ENCODE measurements at regions not wholly inside any gene's neighbourhood (a gene's known extent, or its start where the extent isn't known, plus 50 kb on each side); places are given as distances from the start of the nearest gene placed in this dataset.

DNA sequence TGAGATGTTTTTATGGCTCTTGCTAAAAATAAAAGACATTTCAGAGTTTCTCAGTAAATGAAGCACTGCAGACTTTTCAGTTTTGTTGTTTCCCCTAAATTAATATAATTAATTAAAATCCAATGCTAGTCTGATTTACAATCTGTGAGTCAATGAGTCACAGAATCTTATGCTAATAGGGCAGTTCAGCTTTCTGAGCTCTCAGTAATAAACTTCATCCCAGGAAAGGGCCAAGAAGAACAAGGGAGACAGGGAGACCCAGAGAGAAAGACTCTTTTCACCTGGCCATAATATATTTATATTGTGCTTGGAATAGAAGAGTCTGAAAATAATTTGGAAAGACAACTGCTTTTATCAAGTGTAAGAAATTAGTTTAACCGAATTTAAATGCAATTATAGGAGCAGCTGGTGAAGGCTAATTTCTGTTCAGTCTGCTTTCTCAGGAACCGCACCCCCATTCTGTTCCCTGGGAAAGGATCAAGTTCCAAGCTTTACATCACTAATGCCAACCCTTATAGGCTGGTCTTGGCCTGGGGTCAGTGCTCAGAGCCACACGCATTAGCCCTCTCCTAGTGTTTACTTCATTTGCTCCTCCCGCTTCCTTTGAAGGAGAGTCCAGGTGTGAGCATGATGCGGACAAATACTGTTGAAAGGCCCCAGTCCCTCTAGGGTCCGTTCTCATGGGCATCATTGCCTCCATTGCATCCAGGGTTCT, 145.6 kb downstream of the ZBTB18 start:
- DNase-seq: no peak

DNA sequence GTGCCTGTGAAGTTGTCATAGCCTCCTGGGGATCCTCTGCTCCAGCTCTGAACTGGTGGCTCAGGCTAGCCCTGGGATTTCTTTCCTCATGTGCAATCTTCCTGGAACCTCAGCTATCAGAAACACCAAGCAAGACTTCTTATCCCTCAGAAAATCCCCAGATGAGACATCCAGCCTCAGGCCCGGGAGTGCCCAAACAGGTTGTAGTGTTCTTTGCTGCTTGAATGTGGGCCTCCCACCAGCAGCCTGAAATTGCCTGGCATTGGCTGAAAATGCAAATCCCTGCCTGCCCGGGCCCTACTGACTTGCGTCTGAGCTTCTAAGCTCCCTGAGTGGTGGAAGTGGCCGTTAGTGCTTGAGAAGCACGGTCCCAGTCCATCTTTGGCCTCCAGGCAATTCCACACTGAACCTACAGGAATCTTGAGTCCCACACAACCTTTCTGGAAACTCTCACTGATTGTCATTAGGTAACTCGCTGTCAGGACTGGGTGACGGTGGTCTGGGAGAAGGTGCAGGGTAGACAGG, 146.8 kb downstream of the ZBTB18 start:
- DNase-seq: no peak

DNA sequence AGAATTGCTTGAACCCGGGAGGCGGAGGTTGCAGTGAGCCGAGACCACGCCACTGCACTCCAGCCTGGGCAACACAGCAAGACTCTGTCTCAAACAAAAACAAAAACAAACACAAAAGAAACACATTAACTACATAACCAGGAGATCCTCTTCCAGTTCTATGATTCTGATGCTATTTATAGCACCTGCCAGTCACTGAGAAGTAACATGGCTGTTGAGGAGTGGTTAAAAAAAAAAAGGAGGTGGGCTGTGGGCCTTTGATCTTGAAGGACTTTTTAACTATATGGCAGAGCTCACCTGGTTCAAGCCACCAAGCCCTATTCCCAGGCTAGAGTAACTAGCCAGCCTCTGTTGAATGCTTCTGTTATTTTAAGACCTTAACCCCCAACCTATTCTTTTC, 148.8 kb downstream of the ZBTB18 start:
- no peak for DNase-seq

DNA sequence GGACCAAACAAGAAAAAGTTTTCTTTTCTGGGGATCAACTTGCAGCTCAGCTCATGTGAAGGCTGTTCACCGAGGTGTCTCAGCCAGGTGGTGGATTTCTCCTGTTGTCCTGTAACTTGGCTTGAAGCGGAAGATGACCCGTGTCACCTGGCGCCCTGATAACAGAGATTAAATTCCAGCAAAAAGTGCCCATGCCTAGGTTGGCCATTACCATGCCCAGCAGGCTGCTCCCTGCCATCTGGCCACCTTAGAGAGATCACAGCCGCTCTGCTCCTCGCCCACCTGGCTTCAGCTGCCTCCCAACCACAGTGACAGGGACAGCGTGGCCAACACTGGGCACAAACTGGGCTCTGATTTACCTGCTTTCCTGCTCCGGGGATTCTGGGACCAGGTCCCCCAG, 149.5 kb downstream of the ZBTB18 start:
- no peak for DNase-seq

DNA sequence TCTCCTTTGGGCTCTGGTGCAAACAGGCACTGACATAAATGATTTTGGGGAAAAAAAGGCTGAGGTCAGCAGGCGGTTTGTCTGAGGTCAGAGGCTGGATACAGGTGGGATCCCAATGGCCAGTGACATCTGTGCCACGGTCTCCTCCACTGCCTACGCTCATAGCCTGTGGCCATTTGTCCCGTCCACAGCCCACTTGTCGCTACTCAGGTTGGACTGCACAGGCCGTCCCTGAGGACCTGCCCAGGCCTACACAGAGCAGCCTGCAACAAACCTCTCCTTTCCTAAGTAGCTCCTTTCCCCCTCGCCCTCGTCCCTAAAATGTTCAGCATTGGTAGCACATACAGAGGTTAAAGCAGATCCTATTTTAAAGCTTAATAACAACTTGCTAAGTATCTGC, 150.7 kb downstream of the ZBTB18 start:
- no peak for DNase-seq

DNA sequence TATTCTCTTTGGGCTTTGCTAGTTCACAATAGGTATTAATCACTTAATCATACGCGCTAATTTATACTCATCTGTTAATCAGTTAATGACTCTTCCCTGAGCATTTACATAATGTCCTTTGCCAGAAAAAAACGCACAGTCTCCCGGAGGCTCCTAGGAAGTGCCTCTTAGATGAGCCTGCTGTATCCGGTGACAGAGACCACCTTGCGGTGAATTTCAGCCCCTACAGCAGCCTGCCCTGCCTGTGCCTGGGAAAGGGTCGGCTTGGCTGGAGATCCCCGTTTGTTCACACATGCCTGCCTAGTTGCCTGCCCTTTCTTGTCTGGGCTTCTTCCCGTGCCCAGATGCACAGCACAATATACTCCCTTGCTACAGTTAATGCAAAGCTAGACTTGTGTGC, 152.9 kb downstream of the ZBTB18 start:
- no peak for DNase-seq

DNA sequence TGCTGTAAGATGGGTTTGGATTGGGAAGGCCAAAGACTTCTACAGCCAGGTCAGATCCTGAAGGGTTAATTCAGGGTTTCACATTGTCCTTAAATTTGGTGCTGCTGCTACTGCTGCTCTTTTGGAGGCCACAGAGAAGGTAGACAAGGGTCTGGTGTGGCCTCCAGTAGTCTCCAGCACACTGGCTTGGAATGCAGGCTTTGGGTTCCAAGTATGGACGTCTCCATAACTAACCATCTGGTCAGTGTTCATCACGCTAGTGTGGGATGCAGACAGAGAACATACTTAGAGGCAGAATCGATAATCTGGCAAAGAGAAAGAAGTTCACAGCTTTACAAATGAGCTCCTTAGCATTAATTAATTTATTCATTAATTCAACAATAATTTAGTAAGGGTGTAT, 154.1 kb downstream of the ZBTB18 start:
- no peak for DNase-seq

DNA sequence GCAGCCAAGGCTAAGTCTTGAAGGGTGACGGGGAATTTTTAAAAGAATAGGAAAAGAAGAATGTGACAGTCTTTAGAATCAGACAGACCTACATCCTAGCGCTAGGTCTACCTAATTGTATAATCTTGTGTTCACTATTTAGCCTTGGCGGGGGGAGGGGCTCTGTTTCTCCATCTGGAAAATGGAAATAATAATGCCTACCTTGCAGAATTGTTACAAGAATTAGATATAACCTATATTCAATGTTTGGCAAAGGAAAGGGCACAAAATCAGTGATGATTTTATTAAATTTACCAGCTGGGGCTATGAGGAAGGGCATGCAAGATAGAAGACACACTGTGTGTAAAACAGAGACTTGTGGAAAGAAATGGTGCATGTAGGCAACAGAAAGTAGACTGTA, 154.8 kb downstream of the ZBTB18 start:
- no peak for DNase-seq

DNA sequence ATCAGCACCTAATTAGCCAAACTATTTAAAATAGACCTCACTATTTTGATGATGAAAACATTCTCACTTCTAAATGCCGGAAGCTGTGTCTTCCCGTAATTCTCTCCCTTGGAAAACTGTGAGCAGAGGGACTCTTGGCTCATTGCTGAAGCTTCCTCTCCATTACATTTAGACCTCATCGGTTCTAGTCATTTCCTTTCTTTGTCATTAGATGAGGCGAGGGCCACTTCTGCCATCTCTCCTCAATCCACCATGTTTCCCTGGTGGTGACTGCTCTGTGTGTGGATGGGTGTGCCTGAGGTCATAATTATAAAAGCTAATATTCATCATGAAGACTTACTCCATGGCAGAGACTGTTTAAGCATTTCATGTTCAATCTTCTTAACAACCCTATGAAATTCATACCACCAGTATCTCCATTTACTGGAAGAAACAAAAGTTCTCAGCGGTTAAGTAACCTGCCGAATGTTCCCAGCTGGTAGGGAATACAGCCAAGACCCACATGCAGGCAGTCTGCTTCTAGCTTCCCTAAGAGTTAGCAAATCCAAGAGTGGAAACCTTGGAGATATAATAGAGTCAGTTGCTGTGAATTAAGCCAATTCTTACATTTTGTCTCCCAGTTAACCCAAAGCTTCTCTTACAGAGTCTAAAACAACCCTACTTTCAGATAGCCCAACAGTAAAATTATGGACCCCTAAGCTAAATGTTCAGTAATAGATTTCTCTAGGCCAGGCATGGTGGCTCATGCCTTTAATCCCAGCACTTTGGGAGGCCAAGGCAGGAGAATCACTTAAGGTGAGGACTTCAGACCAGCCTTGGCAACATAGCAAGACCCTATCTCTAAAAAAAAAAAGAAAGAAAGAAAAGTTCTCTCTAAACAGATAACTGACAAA, 156.2 kb downstream of the ZBTB18 start:
- DNase-seq: no peak

DNA sequence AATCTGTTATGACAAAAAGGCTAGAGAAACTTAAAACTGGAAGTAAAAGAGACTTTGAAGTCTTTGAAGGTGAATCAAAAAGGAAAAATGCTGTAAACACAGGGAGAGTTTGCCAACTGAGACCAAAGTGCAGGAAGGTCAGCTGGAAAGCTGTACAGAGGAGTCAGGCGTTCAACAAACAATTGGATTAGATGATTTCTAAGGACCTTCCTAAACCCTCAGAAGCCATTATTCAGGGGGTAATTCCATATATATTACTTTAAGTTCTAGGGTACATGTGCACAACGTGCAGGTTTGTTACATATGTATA, 156.8 kb downstream of the ZBTB18 start:
- no peak for DNase-seq

DNA sequence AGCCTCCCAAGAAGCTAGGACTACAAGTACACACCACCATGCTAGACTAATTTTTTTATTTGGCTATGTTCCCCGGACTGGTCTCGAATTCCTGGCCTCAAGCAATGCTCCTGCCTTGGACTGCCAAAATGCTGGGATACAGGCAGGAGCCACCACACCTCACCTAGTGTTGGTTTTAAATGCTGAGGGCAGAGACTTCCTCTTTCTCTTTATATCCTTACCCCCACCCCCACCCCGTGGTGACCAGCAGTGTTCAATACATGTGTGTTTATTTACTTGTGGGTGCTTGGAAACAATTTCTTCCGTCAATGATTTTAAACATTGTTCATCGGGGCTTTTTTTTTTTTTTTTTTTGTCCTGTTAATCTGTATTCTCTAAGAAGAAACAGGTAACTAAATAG, 158.9 kb downstream of the ZBTB18 start:
- DNase-seq: no peak

DNA sequence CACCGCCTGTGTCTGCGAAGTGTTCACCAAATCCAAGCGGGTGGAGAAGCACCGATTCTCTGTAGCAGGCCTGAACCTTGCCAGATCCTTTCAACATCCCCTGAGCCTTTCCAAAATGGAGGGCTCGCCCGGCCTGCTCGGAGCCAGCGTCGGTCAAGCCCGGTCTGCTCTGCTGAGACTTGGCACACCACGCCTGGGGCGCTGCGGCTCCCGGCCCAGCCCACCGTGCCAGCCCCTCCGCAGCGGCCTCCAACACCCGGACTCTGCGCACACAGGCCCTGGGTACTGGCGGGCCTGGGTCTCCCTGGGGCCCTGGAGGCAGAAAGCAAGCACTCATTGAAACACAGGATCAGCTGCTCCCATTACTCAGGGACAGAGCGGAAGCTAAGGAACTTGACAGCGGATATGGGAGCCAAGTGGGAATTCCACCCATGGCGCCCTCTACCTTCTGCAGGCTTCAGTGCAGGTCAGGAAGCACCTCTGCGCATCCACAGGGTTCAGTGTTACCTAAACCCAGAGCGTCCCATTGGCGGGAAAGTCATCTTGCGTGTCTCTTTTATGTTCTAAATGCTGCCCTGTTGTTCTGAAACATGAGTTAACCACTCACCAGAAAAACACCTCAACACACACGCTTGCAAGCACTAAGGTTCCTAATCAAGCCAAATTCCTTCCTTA, 159.9 kb downstream of the ZBTB18 start:
- DNase-seq: no peak

DNA sequence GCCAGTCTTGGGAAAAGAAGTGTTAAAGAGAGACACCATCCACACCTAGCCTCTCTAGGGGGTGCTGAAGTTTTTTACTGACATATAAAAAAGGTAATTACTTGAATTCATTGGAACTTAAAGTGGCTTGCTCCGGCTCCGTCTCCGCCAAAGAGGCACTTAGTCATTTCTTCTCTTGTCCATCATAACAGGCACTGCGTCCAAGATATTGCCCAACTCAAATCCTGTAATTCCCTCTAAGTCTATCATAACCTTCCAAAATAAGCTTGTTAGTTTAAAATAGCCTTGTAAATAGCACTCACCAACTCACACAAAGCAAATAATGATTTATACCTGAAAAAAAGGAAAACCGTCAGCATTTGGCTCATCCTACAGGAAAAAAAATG, 160.5 kb downstream of the ZBTB18 start:
- DNase-seq: no peak

DNA sequence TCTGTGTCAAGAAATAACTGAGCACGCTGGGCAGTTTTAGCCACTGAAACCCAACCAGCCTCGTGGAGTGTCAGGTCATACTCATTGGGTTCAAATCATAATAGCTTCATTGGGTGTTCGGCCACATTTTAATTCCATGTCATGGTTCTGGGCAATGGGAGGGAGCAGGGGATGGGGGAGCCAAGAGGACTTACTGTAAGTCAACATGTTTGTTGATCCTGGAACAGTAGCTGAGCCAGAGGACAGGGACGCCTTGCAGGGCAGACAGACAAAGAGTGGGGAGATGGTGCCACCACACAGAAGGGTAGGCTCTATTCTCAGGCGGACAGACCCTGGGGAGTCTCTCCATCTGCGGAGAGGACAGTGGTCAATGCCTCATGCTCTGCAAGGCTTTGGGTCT, 161.1 kb downstream of the ZBTB18 start:
- DNase-seq: no peak

DNA sequence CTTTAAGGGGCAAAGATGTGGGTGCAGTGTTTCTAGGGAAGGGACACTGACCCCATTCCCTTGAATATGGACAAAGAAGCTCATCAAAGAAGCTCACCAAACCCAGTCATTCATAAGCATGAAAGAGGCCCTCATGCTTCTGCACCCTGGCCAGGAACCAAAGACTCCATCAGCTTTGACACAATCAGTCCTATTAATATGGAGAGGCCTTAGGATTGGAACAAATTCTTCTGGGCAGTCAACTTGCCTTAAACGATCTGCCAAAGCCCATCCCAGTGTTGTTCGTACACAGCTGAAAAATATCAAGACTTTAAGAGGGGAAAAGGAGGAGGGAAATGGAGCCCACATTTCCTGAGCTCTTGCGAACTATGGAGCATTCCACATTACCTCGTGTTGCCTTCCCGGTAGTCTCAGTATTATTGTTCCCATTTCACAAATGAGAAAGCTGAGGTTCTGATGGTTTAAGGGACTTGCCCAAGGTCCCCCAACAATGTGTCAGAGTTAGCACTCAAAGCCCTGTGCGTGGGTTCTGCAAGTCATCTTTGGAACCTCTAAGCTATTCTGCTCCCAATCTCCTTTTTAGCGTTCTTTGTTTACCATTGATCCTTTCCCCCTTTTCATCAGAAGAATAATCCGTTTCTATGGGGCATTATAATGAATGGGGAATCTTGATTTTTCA, 161.9 kb downstream of the ZBTB18 start:
- no peak for DNase-seq

DNA sequence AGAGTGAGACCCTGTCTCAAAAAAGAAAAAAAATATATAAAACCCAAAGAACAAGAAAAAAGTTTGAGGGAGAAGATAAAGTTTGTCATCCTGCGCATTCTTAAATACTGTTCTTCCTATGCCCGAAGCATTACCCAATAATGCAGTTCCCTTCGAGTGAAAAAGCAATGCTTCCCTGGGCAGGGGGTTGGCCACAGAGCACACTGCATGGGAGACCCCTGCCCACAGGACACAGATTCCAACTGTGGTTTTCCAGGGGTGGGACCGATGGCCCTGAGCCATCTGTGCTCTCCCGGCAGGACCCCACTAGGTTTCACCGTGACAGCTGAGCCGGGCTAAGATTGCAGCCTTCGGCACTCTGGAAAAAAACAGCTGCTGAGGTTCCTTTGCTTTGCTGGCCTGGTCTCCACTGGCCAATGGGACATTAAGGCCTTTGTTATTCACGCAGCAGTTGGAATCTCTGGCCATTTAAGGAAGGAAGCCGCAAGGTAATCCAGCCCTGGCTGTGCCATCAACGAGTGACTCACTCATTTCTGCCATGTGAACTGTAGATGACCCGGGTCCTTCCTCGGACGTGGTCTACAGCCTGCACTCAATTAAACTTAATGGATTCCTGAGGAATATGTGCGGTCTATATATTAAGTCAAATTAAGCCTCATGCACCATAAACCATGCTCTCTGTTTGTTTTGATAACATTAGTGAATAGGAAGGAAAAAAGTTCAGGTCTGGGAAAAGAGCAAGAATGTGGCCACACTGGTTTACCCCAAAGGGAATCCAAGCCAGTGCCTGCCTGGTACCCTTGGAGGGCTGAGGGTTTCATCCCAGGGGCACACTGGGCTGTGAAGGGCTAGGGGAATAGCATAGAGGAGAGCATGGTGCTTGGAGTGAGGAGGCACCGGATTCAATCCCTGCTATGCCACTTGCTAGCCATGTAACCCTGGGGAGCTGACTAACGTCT, 163.2 kb downstream of the ZBTB18 start:
- DNase-seq: peak; percentile 38

DNA sequence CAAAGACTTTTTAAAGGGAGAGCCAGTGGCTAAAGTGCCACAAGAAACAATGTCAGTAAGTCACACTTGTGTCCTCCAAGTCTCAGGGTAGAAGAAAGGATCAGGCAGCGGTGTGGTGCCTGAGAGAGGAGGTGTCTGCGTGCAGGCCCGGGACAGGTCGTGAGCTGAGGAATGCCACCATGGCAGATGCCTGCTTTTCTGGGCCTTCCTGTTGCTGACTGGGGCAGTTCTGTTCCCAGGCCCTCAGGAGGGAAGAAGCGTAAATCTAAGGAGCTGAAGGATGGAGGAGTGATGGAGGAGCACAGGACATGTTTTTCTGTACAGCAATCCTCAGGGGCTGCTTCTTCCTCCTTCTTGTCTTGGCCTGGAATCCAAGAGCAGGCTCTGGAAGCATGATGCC, 165.8 kb downstream of the ZBTB18 start:
- DNase-seq: no peak

DNA sequence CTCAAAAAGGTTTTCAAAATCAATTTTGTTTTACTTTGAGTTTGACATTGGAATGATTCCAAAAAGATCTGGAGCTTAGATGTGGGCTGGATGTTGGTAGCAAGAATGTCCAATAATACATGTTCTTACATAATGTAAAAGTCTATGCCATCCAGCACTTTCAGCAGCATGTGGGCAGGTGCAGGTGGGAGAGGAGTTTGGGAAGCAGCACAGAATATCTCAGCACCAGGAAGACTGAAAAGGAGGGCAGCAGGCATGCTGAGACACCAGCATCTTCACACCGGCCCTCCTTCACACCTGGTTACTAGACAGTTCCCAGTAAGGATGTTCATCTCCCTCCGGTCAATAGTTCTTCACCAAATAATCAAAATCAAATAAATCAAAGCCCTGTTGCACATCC, 166.6 kb downstream of the ZBTB18 start:
- no peak for DNase-seq

DNA sequence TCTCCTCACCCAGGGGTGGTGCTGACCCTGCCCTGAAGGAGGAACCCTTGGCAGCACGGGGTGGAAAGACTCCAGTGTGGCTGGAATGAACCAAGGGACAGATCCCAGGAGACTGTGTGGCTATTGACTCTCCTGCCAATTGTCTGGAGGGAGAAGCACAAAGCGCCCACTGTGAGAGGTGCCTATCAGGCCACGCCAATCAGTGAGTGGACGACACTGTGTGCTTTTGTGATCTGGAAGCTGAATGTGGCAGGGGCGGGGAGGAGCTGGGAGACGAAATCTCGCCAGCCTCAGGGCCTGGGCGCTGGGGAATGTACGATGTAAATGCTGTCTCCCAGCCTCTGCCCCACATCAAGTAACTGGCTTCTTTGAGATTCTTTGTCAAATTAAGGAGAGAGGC, 167.1 kb downstream of the ZBTB18 start:
- no peak for DNase-seq

DNA sequence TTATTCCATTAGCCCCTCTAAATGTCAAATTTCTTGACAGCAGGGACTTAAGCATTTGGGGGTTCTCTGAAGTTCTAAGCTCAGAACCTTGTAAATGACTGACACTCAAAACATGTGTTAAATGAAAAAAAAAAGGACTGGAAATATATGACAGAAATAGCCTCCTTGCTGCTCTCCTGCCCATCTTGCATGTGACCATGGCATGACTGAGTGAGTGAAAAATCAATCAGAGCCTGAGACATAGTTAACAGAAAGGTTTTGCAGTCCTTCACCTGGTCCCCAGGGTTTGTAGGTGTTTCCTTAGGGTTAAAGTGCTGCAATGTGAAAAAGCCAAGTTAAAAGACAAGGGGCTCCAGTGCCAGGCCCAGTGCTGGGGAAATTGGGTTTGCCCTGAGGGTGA, 168.1 kb downstream of the ZBTB18 start:
- DNase-seq: no peak

DNA sequence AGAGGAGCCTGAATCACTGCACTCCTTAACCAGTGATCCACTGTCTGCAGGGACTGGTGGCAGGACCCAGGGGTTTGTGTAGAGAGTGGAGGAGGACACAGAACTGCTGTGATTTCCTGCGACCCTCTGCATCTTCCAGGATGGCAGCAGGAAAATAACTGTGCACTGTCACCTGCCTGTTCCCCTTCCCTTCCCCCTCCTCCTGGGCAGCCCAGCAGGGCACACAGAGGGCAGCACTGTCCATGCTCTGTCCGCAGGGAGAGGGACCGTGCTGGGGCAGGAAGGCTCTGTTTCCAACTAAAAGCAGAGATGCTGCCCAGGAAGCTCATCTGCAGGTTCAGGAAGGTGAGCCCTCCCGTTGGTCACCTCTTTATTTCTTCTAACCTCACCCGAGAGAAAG, 168.7 kb downstream of the ZBTB18 start:
- no peak for DNase-seq

DNA sequence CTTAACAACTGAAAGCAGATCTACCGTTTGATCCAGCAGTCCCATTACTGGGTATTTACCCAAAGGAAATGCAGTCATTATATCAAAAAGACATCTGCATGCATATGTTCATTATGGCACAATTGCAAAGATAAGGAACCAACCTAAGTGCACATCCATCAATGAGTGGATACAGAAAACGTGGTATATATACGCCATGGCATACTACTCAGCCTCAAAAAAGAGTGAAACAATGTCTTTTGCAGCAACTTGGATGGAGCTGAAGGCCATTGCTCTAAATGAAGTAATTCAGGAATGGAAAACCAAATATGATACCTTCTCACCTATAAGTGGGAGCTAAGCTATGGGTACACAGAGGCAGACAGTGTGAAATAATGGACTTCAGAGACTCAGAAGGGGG, 169.3 kb downstream of the ZBTB18 start:
- DNase-seq: no peak
